A673 (cell line): ENCODE measurements at regions not wholly inside any gene's neighbourhood (a gene's known extent, or its start where the extent isn't known, plus 50 kb on each side); places are given as distances from the start of the nearest gene placed in this dataset.

Experiments used
- BruUV-seq: library from RNA; stranded (reverse); fragments of 400-500 nt; replicated peaks from 2 replicates; lab custom pipeline; 2021; lab: Mats Ljungman, UMichigan
- CTCF ChIA-PET: fragments of 300-600 bp; sonication (Branson Sonifier 250); formaldehyde crosslinking; loops from one replicate; lab custom pipeline; 2022; ENCODE audit warnings: antibody characterized with exemption; lab: Charles Lee
- POLR2A ChIA-PET: fragments of 300-600 bp; sonication (Branson Sonifier 250); formaldehyde crosslinking; loops from one replicate; lab custom pipeline; 2022; ENCODE audit warnings: antibody characterized with exemption; ENCODE audit not compliant: low non-redundant PET; lab: Charles Lee
- DNase-seq: peaks from one replicate; pipeline ENCODE4 v3.0.0-alpha.2; 2015; ENCODE audit warnings: low spot score
- H3K27ac ChIP-seq: fragments of 200-600 bp; sonication (generic); 2 replicates; pipeline ENCODE4 v1.5.1; 2016; ENCODE audit warnings: mixed run types, low read depth, mild to moderate bottlenecking, mixed read lengths, antibody characterized with exemption, low read length; ENCODE audit not compliant: poor library complexity, severe bottlenecking
- H3K27me3 ChIP-seq: fragments of 200-600 bp; sonication (generic); replicated peaks from 2 replicates; pipeline ENCODE4 v1.6.1; 2017; ENCODE audit warnings: mixed run types, low read depth, mild to moderate bottlenecking, mixed read lengths, antibody characterized with exemption, low read length; ENCODE audit not compliant: insufficient read depth, poor library complexity
- H3K36me3 ChIP-seq: fragments of 200-600 bp; sonication (generic); 2 replicates; pipeline ENCODE4 v1.6.1; 2016; ENCODE audit warnings: mixed run types, mild to moderate bottlenecking, mixed read lengths, antibody characterized with exemption, low read length; ENCODE audit not compliant: insufficient read depth, poor library complexity, severe bottlenecking
- H3K4me1 ChIP-seq: fragments of 200-600 bp; sonication (generic); 2 replicates; pipeline ENCODE4 v1.6.1; 2017; ENCODE audit warnings: mixed run types, mild to moderate bottlenecking, mixed read lengths, antibody characterized with exemption, low read length; ENCODE audit not compliant: insufficient read depth, poor library complexity, severe bottlenecking
- H3K4me3 ChIP-seq: fragments of 200-600 bp; sonication (generic); 2 replicates; pipeline ENCODE4 v1.5.1; 2016; ENCODE audit warnings: low read depth, mixed run types, mild to moderate bottlenecking, mixed read lengths, low read length; ENCODE audit not compliant: poor library complexity, severe bottlenecking
- H3K9me3 ChIP-seq: fragments of 200-600 bp; sonication (generic); 2 replicates; pipeline ENCODE4 v1.6.1; 2016; ENCODE audit warnings: mixed run types, low read depth, mild to moderate bottlenecking, mixed read lengths, antibody characterized with exemption, low read length; ENCODE audit not compliant: poor library complexity, severe bottlenecking
- CTCF ChIP-seq: fragments of 300-800, 200-600 bp; sonication (generic); conservative IDR thresholded peaks from 2 replicates; pipeline ENCODE4 v1.5.1; 2017; ENCODE audit warnings: low read depth, mild to moderate bottlenecking, antibody characterized with exemption, low read length, moderate library complexity, mixed read lengths
- EZH2 ChIP-seq: fragments of 200-600 bp; sonication (generic); IDR thresholded peaks from 2 replicates; pipeline ENCODE4 v1.6.1; 2017; ENCODE audit warnings: borderline replicate concordance, low read depth, mild to moderate bottlenecking, mixed read lengths, antibody characterized with exemption, low read length; ENCODE audit not compliant: poor library complexity, severe bottlenecking
- intact Hi-C: fragments of 100-400 bp; cut with micrococcal nuclease; formaldehyde crosslinking; loops from one replicate; pipeline ENCODE4 v1.10.0; 2022; ENCODE audit not compliant: unreplicated experiment

- no peaks in the 10 kb centered on the region for H3K9me3 ChIP-seq
- no peaks in the 10 kb centered on the region for H3K27me3 ChIP-seq
- POLR2A ChIA-PET: no interaction called here
- BruUV-seq: no TSS peak
- CTCF ChIA-PET: no interaction called here
- H3K36me3 ChIP-seq: no peaks in the 10 kb centered on the region
- H3K4me1 ChIP-seq: peaks cover 48% of the 10 kb centered on the region
- TF ChIP-seq CTCF (no peak), EZH2 (no peak)
- no peak overlapping the region for H3K4me3 ChIP-seq
- intact Hi-C loops: loop anchor here (5.0 to 10.0 kb wide), 2 partner anchors 78 to 241 kb away; no protein-coding TSS in a partner anchor
- H3K27ac ChIP-seq: no peak overlapping the region
- no peak for DNase-seq
Observed at GRCh38 chr6:163665464-163665863, 250.9 kb downstream of the QKI start.

GRCh38 chr6:163663575-163663974 is 249.1 kb downstream of the QKI start:
- intact Hi-C loops: loop anchor here (10.0 kb wide), 1 partner anchor 239 kb away; no protein-coding TSS in a partner anchor
- ChIA-PET POLR2A (no interaction called here), CTCF (no interaction called here)
- Histone ChIP-seq H3K27me3 (no peaks in the 10 kb centered on the region), H3K9me3 (no peaks in the 10 kb centered on the region), H3K27ac (no peak overlapping the region), H3K36me3 (no peaks in the 10 kb centered on the region), H3K4me1 (peaks cover 37% of the 10 kb centered on the region), H3K4me3 (no peak overlapping the region)
- no TSS peak for BruUV-seq
- TF ChIP-seq CTCF (no peak), EZH2 (no peak)
- no peak for DNase-seq

- ChIA-PET POLR2A (no interaction called here), CTCF (no interaction called here)
- no TSS peak for BruUV-seq
- Histone ChIP-seq H3K4me3 (no peak overlapping the region), H3K27ac (no peak overlapping the region), H3K4me1 (peaks cover 29% of the 10 kb centered on the region), H3K9me3 (no peaks in the 10 kb centered on the region), H3K36me3 (no peaks in the 10 kb centered on the region), H3K27me3 (no peaks in the 10 kb centered on the region)
- intact Hi-C loops: loop anchor here (10.0 kb wide), 1 partner anchor 238 kb away; no protein-coding TSS in a partner anchor
- no peak for TF ChIP-seq EZH2
- no peak for TF ChIP-seq CTCF
- DNase-seq: no peak
Observed at GRCh38 chr6:163662604-163663225, 248.2 kb downstream of the QKI start.
